ENCODE measurements at regions not wholly inside any gene's neighbourhood (a gene's known extent, or its start where the extent isn't known, plus 50 kb on each side); places are given as distances from the start of the nearest gene placed in this dataset.

DNA sequence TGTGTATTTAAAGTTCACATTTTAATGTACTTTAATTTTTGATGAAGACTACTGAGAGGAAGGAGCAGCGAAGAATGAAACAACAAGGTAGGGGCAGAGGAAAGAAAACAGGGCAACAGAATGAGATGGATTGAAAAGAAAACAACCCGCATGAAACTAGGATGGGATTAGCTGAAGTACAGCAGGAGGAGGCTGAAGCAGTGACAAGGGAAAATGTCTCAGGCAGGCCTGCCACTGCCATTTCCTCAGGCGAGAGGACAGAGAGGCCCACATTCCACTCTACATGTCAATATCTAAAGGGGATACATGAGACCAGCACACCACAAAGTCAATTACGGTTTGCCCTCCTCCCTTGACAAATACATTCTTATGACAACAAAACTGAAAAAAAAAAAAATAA, 1703.2 kb downstream of the EFNB2 start:
- TF ChIP-seq CTCF (IDR thresholded peaks at IDR 0.05; ENCODE audit: low read depth, low read length) (no peak), POLR2A (IDR thresholded peaks at IDR 0.05; ENCODE audit: extremely low read depth, insufficient read length) (no peak), MYC (IDR thresholded peaks at IDR 0.05; ENCODE audit: low read depth, low read length) (no peak)
- TF ChIP-seq, protein P1, sequence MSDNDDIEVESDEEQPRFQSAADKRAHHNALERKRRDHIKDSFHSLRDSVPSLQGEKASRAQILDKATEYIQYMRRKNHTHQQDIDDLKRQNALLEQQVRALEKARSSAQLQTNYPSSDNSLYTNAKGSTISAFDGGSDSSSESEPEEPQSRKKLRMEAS (IDR thresholded peaks at IDR 0.05; ENCODE audit: low read depth, low read length) = no peak

Measured in NB4 (cell line).